HepG2 (cell line): ENCODE measurements at regions not wholly inside any gene's neighbourhood (a gene's known extent, or its start where the extent isn't known, plus 50 kb on each side); places are given as distances from the start of the nearest gene placed in this dataset.

Source experiments
- ATAC-seq: fragments of 200-7000 bp; cut with Tn5 transposase; 3 replicates; pipeline ENCODE4 v1.9.1; 2020; ENCODE audit warnings: mild to moderate bottlenecking, moderate library complexity
- BruUV-seq: library from RNA; stranded (reverse); fragments of 400-500 nt; replicated peaks from 2 replicates; lab custom pipeline; 2021; lab: Mats Ljungman, UMichigan
- CTCF ChIA-PET: fragments of 300-600 bp; formaldehyde crosslinking; extraction: SDS; loops from one replicate; lab custom pipeline; 2021; ENCODE audit warnings: low total read pairs, inconsistent platforms, low intra/inter-chr PET ratio; lab: Yijun Ruan, JAX
- POLR2A ChIA-PET: fragments of 350-600 bp; sonication (Branson Sonifier 250); formaldehyde crosslinking; loops from one replicate; lab custom pipeline; 2020; ENCODE audit warnings: antibody characterized with exemption, inconsistent platforms; lab: Yijun Ruan, JAX
- DNase-seq: peaks from one replicate; pipeline ENCODE4 v3.0.0-alpha.2; 2015; ENCODE audit warnings: low spot score
- FAIRE-seq: peaks from 3 replicates; lab custom pipeline; 2011; peaks lifted over from hg19 to GRCh38; lab: Jason Lieb, UNC
- H2AFZ ChIP-seq: one replicate; pipeline ENCODE4 v1.6.1; 2011; ENCODE audit warnings: low read length, inconsistent platforms
- H3K27ac ChIP-seq: fragments of 300-600 bp; 3 replicates; pipeline ENCODE4 v1.8.0; 2011; ENCODE audit warnings: mixed run types, mild to moderate bottlenecking, mixed read lengths, low read length, inconsistent platforms; ENCODE audit not compliant: insufficient read depth; ENCODE audit errors: extremely low read length
- H3K27me3 ChIP-seq, 2 experiments: fragments of 200-600 bp in 1 of 2; 2 replicates in 1 of 2; 3 replicates in 1 of 2; pipeline versions ENCODE4 v1.6.0 to v1.8.0; 2011; ENCODE audit warnings: low read length in 2 of 2, mild to moderate bottlenecking in 2 of 2, moderate library complexity in 2 of 2, inconsistent platforms in 1 of 2; ENCODE audit not compliant: insufficient read depth in 2 of 2, control insufficient read depth in 1 of 2
- H3K36me3 ChIP-seq, 2 experiments: fragments of 200-600 bp in 1 of 2; replicated peaks in 1 of 2; 2 replicates in 1 of 2; 3 replicates in 1 of 2; pipeline versions ENCODE4 v1.5.1 to v1.8.0; 2011; ENCODE audit warnings: low read length in 2 of 2, inconsistent platforms in 1 of 2; ENCODE audit not compliant: insufficient read depth in 2 of 2, control insufficient read depth in 1 of 2
- H3K4me1 ChIP-seq: 2 replicates; pipeline ENCODE4 v1.5.1; 2012; ENCODE audit warnings: low read length, inconsistent platforms; ENCODE audit not compliant: insufficient read depth
- H3K4me2 ChIP-seq: 2 replicates; pipeline ENCODE4 v1.6.0; 2011; ENCODE audit warnings: low read depth, low read length, inconsistent platforms
- H3K4me3 ChIP-seq, 3 experiments: fragments of 200-600 bp in 1 of 3; sonication (generic), shearing (Covaris generic) in 1 of 3; replicated peaks in 1 of 3; 2 replicates each; pipeline ENCODE4 v1.5.1; 2011 to 2016; ENCODE audit warnings: low read length in 3 of 3, inconsistent platforms in 2 of 3, low read depth in 2 of 3, mild to moderate bottlenecking in 2 of 3, control low read depth in 1 of 3, mixed read lengths in 1 of 3; ENCODE audit not compliant: insufficient read depth in 1 of 3
- H3K79me2 ChIP-seq: one replicate; pipeline ENCODE4 v1.6.1; 2011; ENCODE audit warnings: low read length, inconsistent platforms; ENCODE audit not compliant: insufficient read depth
- H3K9ac ChIP-seq: 2 replicates; pipeline ENCODE4 v1.6.0; 2011; ENCODE audit warnings: mild to moderate bottlenecking, low read depth, low read length, inconsistent platforms; ENCODE audit not compliant: insufficient read depth
- H3K9me3 ChIP-seq: 2 replicates; pipeline ENCODE4 v1.5.1; 2012; ENCODE audit warnings: mild to moderate bottlenecking, low read length
- H4K20me1 ChIP-seq: 2 replicates; pipeline ENCODE4 v1.6.0; 2011; ENCODE audit warnings: inconsistent platforms, mild to moderate bottlenecking, low read length, moderate library complexity; ENCODE audit not compliant: insufficient read depth
- ARNTL ChIP-seq: sonication (generic); formaldehyde crosslinking; IDR thresholded peaks from 2 replicates; pipeline ENCODE4 v1.4.0; 2020; ENCODE audit warnings: mild to moderate bottlenecking, missing genetic modification reagents
- HDAC6 ChIP-seq: fragments of 200-600 bp; sonication (generic); IDR thresholded peaks from 2 replicates; pipeline ENCODE4 v1.7.0; 2017; ENCODE audit warnings: mild to moderate bottlenecking, antibody characterized with exemption, low read length, low read depth
- KMT2B ChIP-seq: IDR thresholded peaks from 2 replicates; pipeline ENCODE4 v1.6.1; 2016; ENCODE audit warnings: missing genetic modification reagents, missing compliant biosample characterization
- MATR3 ChIP-seq: sonication (generic); formaldehyde crosslinking; IDR thresholded peaks from 2 replicates; pipeline ENCODE4 v1.4.0; 2020; ENCODE audit warnings: missing genetic modification reagents
- MIER3 ChIP-seq: IDR thresholded peaks from 2 replicates; pipeline ENCODE4 v1.6.1; 2016; ENCODE audit warnings: missing compliant biosample characterization, borderline replicate concordance
- PHF21A ChIP-seq: sonication (generic); formaldehyde crosslinking; IDR thresholded peaks from 2 replicates; pipeline ENCODE4 v1.5.0; 2020; ENCODE audit warnings: mild to moderate bottlenecking, missing genetic modification reagents
- TSC22D2 ChIP-seq: sonication (generic); formaldehyde crosslinking; IDR thresholded peaks from 2 replicates; pipeline ENCODE4 v1.5.1; 2020; ENCODE audit warnings: missing genetic modification reagents, mild to moderate bottlenecking, borderline replicate concordance
- XBP1 ChIP-seq: sonication (generic); formaldehyde crosslinking; IDR thresholded peaks from 2 replicates; pipeline ENCODE4 v1.5.0; 2020; ENCODE audit warnings: missing genetic modification reagents
- ZEB1 ChIP-seq: IDR thresholded peaks from 2 replicates; pipeline ENCODE4 v1.6.1; 2012; ENCODE audit warnings: mild to moderate bottlenecking, low read depth, inconsistent platforms; ENCODE audit not compliant: insufficient replicate concordance
- ZNF232 ChIP-seq: sonication (generic); formaldehyde crosslinking; IDR thresholded peaks from 2 replicates; pipeline ENCODE4 v1.4.0; 2020; ENCODE audit warnings: missing genetic modification reagents, borderline replicate concordance
- ZNF556 ChIP-seq: sonication (generic); formaldehyde crosslinking; IDR thresholded peaks from 2 replicates; pipeline ENCODE4 v1.4.0; 2020; ENCODE audit warnings: mild to moderate bottlenecking, missing genetic modification reagents, borderline replicate concordance
- WGBS: methylation state at CpG from one replicate; pipeline ENCODE4 v1.1.6; 2017; ENCODE audit warnings: low lambda C conversion rate; 5-methylcytosine and 5-hydroxymethylcytosine counted together
- in situ Hi-C: cut with HindIII; loops from 2 replicates; pipeline ENCODE4 v1.10.0; 2017; ENCODE audit warnings: low pct_unique_long_range_greater_than_20kb; ENCODE audit not compliant: extremely low pct_ligation_motif_present
- intact Hi-C: fragments of 100-400 bp; cut with micrococcal nuclease; formaldehyde crosslinking; loops from one replicate; pipeline ENCODE4 v1.10.0; 2022; ENCODE audit not compliant: unreplicated experiment
- TF ChIP-seq, protein P1 (sequence below): IDR thresholded peaks from 2 replicates; pipeline ENCODE4 v1.6.1; 2016; ENCODE audit warnings: missing biosample characterization, missing genetic modification reagents, low read depth
- TF ChIP-seq, protein P2 (sequence below): sonication (generic); formaldehyde crosslinking; IDR thresholded peaks from 2 replicates; pipeline ENCODE4 v1.4.0; 2020; ENCODE audit warnings: missing genetic modification reagents, mild to moderate bottlenecking, borderline replicate concordance

DNA sequence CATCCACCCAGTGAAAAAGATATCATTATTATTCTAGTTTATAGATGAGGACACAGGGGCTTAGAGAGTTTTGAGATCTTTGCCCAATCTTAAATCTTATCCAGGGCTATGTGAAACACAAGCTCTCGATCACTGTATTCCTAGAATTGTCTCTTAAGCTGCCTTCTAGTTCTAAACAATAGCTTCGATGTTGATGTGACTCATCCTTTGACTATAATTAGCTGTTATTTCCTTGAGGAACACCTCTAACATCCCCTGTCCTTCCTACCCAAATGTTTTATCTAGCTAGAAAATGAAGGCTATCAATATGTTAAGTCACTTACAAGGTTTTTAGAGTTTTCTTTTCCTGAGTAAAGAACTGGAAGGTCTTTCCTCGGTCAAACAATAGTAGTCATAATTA lies 83.1 kb upstream of the STAC start:
- no peak overlapping the region for H3K9ac ChIP-seq
- WGBS: 5% methylated on average over 3 of the region's 3 CpGs
- intact Hi-C loops (no loop called here), in situ Hi-C loops (no loop called here)
- POLR2A ChIA-PET: no interaction called here
- DNase-seq (no peak), ATAC-seq (no peak), FAIRE-seq (no peak)
- no peak overlapping the region for H2AFZ ChIP-seq
- no peak overlapping the region for H3K27ac ChIP-seq
- no peak overlapping the region for H3K4me3 ChIP-seq
- H3K4me2 ChIP-seq: no peak overlapping the region
- no TSS peak for BruUV-seq
- H3K36me3 ChIP-seq: no peaks in the 10 kb centered on the region
- H3K79me2 ChIP-seq: no peaks in the 10 kb centered on the region
- CTCF ChIA-PET: no interaction called here
- TF ChIP-seq ARNTL (no peak), TSC22D2 (CRISPR knock-in tag) (no peak), HDAC6 (no peak), MATR3 (CRISPR knock-in tag) (no peak), ZNF556 (no peak), XBP1 (CRISPR knock-in tag) (no peak), ZEB1 (no peak), KMT2B (CRISPR knock-in tag) (no peak), MIER3 (CRISPR knock-in tag) (no peak), ZNF232 (no peak), PHF21A (CRISPR knock-in tag) (no peak)
- TF ChIP-seq, protein P1, sequence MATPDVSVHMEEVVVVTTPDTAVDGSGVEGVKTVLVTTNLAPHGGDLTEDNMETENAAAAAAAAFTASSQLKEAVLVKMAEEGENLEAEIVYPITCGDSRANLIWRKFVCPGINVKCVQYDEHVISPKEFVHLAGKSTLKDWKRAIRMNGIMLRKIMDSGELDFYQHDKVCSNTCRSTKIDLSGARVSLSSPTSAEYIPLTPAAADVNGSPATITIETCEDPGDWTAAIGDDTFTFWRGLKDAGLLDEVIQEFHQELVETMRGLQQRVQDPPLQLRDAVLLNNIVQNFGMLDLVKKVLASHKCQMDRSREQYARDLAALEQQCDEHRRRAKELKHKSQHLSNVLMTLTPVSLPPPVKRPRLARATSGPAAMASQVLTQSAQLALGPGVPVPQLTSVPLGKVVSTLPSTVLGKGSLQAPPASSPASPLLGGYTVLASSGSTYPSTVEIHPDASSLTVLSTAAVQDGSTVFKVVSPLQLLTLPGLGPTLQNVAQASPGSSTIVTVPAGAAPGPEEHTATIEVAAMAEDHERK: no peak
- TF ChIP-seq, protein P2, sequence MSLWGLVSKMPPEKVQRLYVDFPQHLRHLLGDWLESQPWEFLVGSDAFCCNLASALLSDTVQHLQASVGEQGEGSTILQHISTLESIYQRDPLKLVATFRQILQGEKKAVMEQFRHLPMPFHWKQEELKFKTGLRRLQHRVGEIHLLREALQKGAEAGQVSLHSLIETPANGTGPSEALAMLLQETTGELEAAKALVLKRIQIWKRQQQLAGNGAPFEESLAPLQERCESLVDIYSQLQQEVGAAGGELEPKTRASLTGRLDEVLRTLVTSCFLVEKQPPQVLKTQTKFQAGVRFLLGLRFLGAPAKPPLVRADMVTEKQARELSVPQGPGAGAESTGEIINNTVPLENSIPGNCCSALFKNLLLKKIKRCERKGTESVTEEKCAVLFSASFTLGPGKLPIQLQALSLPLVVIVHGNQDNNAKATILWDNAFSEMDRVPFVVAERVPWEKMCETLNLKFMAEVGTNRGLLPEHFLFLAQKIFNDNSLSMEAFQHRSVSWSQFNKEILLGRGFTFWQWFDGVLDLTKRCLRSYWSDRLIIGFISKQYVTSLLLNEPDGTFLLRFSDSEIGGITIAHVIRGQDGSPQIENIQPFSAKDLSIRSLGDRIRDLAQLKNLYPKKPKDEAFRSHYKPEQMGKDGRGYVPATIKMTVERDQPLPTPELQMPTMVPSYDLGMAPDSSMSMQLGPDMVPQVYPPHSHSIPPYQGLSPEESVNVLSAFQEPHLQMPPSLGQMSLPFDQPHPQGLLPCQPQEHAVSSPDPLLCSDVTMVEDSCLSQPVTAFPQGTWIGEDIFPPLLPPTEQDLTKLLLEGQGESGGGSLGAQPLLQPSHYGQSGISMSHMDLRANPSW (CRISPR knock-in tag): no peak
- TF ChIP-seq, all 625 proteins: peak for 0
- Histone ChIP-seq H4K20me1 (no peaks in the 10 kb centered on the region), H3K27me3 (no peaks in the 10 kb centered on the region), H3K4me1 (no peaks in the 10 kb centered on the region), H3K9me3 (peaks cover 11% of the 10 kb centered on the region)
